GM12864 (cell line): ENCODE measurements at regions not wholly inside any gene's neighbourhood (a gene's known extent, or its start where the extent isn't known, plus 50 kb on each side); places are given as distances from the start of the nearest gene placed in this dataset.

Experiments
- DNase-seq: peaks from one replicate; pipeline ENCODE4 v3.0.0-alpha.2; 2011; ENCODE audit warnings: low read depth
- H3K4me3 ChIP-seq: 2 replicates; pipeline ENCODE4 v1.5.1; 2011; ENCODE audit warnings: mild to moderate bottlenecking, low read depth, low read length, control low read depth
- TF ChIP-seq, protein P1 (sequence below): IDR thresholded peaks from 2 replicates; pipeline ENCODE4 v1.5.1; 2011; ENCODE audit warnings: low read depth, mild to moderate bottlenecking, moderate library complexity, low read length, control low read depth, inconsistent platforms; ENCODE audit errors: missing control alignments

DNA sequence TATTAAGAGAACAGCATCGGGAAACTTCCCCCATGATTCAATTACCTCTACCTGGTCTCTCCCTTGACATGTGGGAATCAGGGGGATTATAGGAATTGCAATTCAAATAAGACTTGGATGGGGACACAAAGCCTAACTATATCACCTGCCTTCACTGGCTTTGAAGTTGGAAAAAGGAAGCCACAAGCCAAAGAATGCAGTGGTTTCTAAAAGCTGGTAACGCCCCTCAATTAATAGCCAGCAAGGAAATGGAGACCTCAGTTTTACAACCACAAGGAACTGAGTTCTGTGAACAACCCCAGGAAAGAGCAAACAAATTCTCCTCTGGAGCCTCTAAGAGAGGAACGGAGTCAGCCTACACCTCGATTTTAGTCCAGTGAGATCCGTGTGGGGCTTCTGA, 244.1 kb downstream of the TFAP2A start:
- TF ChIP-seq, protein P1, sequence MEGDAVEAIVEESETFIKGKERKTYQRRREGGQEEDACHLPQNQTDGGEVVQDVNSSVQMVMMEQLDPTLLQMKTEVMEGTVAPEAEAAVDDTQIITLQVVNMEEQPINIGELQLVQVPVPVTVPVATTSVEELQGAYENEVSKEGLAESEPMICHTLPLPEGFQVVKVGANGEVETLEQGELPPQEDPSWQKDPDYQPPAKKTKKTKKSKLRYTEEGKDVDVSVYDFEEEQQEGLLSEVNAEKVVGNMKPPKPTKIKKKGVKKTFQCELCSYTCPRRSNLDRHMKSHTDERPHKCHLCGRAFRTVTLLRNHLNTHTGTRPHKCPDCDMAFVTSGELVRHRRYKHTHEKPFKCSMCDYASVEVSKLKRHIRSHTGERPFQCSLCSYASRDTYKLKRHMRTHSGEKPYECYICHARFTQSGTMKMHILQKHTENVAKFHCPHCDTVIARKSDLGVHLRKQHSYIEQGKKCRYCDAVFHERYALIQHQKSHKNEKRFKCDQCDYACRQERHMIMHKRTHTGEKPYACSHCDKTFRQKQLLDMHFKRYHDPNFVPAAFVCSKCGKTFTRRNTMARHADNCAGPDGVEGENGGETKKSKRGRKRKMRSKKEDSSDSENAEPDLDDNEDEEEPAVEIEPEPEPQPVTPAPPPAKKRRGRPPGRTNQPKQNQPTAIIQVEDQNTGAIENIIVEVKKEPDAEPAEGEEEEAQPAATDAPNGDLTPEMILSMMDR = no peak
- no peak for DNase-seq
- H3K4me3 ChIP-seq = no peak overlapping the region

DNA sequence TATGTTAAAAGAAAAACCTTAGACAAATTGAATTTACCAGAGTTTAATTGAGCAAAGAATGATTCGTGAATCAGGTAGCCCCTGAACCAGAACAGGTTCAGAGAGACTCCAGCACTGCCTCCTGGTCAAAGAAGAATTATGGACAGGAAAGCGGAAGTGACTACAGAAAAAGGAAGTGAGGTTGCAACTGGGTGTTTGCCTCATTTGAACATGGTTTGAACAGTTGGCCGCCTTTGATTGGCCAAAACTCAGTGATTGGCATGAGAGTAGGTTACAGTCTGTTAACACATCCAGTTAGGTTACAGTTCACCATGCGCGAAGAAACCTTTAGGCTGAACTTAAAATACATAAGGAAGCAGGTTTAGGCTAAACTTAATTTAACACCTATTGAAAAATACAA, 248.8 kb downstream of the TFAP2A start:
- no peak overlapping the region for H3K4me3 ChIP-seq
- no peak for DNase-seq
- TF ChIP-seq, protein P1 = no peak

DNA sequence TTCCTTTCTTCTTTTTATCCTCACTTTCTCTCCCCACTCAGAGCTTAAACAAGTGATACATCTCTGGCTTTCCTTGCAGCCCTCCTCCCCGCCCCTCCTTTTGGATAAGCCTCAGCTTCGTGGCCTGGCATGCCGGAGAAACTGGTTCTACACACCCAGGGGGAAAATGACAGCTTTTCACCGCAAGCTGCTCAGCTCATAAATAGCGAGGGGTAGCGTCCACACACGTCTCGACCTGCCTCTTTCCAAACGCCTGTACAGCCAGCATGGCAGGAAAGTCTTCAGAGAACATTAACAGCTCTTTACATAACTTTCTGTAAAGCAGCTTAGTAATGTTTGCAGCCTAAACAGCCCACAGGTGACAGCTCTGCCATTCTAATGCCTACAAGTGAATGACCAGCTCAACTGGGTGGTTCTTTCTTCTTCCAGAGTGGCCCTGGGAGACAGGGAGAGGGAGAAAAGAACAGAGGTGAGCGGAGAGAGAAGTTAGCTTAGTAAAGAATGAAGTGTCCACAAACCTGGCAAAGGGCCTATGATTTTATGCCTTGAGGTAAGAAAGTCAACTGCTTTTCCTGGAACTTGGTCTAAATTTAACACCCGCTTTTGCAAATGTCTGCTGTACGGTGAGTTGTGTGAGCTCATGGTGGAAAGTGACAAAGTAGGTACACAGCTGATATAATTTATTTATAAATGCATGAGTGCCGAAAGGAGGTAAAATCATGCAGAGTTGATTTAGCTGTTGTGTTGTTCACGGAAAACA, 251.5 kb downstream of the TFAP2A start:
- TF ChIP-seq, protein P1 = no peak
- DNase-seq = no peak
- no peak overlapping the region for H3K4me3 ChIP-seq

DNA sequence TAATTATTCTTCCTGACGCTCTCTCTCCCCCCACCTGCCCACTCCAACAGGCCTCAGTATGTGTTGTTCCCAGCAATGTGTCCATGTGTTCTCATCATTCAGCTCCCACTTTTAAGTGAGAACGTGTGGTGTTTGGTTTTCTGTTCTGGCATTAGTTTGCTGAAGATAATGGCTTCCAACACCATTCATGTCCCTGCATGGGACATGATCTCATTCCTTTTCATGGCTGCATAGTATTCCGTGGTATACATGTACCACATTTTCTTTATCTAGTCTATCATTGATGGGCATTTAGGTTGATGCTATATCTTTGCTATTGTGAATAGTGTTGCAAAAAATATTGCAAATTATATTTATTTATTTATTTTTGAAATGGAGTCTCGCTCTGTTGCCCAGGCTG, 258.0 kb downstream of the TFAP2A start:
- TF ChIP-seq, protein P1 = no peak
- no peak overlapping the region for H3K4me3 ChIP-seq
- no peak for DNase-seq

DNA sequence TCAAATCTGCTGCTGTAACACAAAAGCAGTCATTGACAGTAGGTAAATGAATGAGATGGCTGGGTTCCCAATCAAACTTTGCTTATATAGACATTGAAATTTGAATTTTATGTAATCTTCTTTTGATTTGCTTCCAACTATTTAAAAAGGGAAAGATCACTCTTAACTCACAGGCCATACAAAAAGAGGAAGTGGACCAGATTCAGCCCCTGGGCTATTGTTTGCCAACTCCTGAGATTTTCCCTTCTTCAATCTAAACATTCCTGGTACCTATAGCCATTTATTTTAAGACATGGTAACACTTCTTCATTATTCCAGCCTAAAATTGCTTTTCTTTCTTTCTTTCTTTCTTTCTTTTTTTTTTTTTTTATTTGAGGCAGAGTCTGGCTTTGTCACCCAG, 260.6 kb downstream of the TFAP2A start:
- no peak for DNase-seq
- TF ChIP-seq, protein P1 = no peak
- H3K4me3 ChIP-seq = no peak overlapping the region

DNA sequence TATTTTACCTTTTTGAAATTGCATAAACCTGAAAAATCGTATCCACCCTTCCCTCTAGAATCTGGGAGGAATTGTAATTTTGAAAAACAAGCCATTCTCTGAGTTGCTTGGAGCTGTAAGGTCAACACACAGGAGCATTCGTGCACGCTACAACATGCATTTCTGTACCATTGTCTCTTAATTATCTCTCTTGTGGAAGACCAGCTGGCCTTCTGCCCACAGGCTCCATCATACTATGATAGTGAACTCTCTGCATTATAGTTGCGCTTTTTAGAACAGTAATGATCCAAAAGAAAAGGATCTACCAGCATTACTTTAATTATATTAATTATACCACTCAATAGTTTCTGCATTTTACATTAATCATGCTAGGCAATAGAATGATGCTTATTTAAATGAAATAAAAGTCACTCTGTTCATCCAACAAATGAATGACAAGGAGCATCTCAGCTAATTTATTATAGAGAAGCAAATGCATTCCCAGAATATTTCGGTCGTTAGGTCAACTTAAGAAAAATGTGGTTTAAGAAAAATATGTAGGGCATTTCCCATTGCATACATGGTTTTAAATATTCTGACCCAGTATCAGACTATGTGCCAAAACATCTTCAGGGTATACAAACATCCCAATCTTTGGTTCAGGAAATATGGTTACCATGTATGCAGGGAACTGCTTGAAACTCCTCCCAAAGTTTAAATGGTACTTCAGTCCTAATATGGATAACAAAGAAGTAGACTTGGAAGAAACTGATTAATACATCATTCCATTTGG, 263.5 kb downstream of the TFAP2A start:
- TF ChIP-seq, protein P1 = no peak
- DNase-seq = no peak

More for the DNA sequence above, 263.5 kb downstream of the TFAP2A start:
- no peak overlapping the region for H3K4me3 ChIP-seq
